ENCODE measurements at regions not wholly inside any gene's neighbourhood (a gene's known extent, or its start where the extent isn't known, plus 50 kb on each side); places are given as distances from the start of the nearest gene placed in this dataset.

- no peaks in the 10 kb centered on the region for H3K79me2 ChIP-seq (ENCODE audit: control insufficient read depth, insufficient read depth, low read length)
- CTCF ChIA-PET = no interaction called here
- FAIRE-seq = no peak
- no peak overlapping the region for H3K27ac ChIP-seq (ENCODE audit: insufficient read depth, low read depth, low read length)
- intact Hi-C loops (cut with micrococcal nuclease) (no loop called here), dilution Hi-C loops (cut with MboI; ENCODE audit: extremely low pct_ligation_motif_present, low sequenced_read_pairs) (no loop called here)
- DNase-seq (ENCODE audit: low read depth, low spot score) = no peak
- H3K9ac ChIP-seq (replicated peaks; ENCODE audit: extremely low read depth, insufficient read depth, low read length) = no peak overlapping the region
- BruUV-seq (replicated peaks) = no TSS peak
- no peaks in the 10 kb centered on the region for H4K20me1 ChIP-seq (replicated peaks; ENCODE audit: control insufficient read depth, extremely low read depth, insufficient read depth, low read length)
- H3K27me3 ChIP-seq (ENCODE audit: control insufficient read depth in 2 of 2, insufficient read depth in 2 of 2, low read length in 2 of 2) = no peaks in the 10 kb centered on the region
- TF ChIP-seq MYC (IDR thresholded peaks at IDR 0.05; ENCODE audit: low read depth, low read length) = no peak
- no peak for TF ChIP-seq MAX (IDR thresholded peaks at IDR 0.05; ENCODE audit: insufficient read depth, insufficient read length)
- TF ChIP-seq POLR2A (IDR thresholded peaks at IDR 0.05; ENCODE audit: low read depth, low read length) = no peak
- TF ChIP-seq FOS (IDR thresholded peaks at IDR 0.05; ENCODE audit: borderline replicate concordance, insufficient read depth, low read length) = no peak
- no peak for TF ChIP-seq JUN (IDR thresholded peaks at IDR 0.05; ENCODE audit: borderline replicate concordance, insufficient read depth, insufficient read length, low read depth)
- no peak for TF ChIP-seq CTCF (IDR thresholded peaks at IDR 0.05; ENCODE audit: extremely low read depth in 1 of 2, insufficient read depth in 1 of 2, low read depth in 1 of 2, low read length in 2 of 2)
- no peak for TF ChIP-seq GATA2 (IDR thresholded peaks at IDR 0.05; ENCODE audit: insufficient read depth, insufficient read length, low read depth, low read length)
- TF ChIP-seq EZH2 (IDR thresholded peaks at IDR 0.05; ENCODE audit: borderline replicate concordance, low read depth, low read length, severe bottlenecking) = no peak
- no peak for TF ChIP-seq POLR2AphosphoS5 (IDR thresholded peaks at IDR 0.05; ENCODE audit: insufficient read depth, low read depth, low read length)
- H3K4me1 ChIP-seq (ENCODE audit: control insufficient read depth, extremely low read depth, insufficient read depth, low read length) = no peaks in the 10 kb centered on the region
- POLR2A ChIA-PET = no interaction called here
- H2AFZ ChIP-seq (ENCODE audit: low read depth, low read length) = no peak overlapping the region
- no peak overlapping the region for H3K4me3 ChIP-seq (replicated peaks in 1 of 3; ENCODE audit: insufficient read depth in 1 of 3, low read depth in 1 of 3, low read length in 3 of 3)
- H3K9me3 ChIP-seq (replicated peaks; ENCODE audit: control insufficient read depth, insufficient read depth, low read length) = peaks cover 5% of the 10 kb centered on the region
- H3K9me1 ChIP-seq (replicated peaks; ENCODE audit: control insufficient read depth, extremely low read depth, insufficient read depth, low read length) = no peaks in the 10 kb centered on the region
- H3K4me2 ChIP-seq (ENCODE audit: insufficient read depth, low read length) = no peak overlapping the region
- H3K36me3 ChIP-seq (ENCODE audit: control insufficient read depth in 2 of 2, extremely low read depth in 1 of 2, insufficient read depth in 2 of 2, low read length in 2 of 2) = no peaks in the 10 kb centered on the region
Measured at GRCh38 chr12:126424696-126425095, 1359.5 kb downstream of the AACS start.

Data from endothelial cell of umbilical vein (primary cell).